ENCODE measurements at regions not wholly inside any gene's neighbourhood (a gene's known extent, or its start where the extent isn't known, plus 50 kb on each side); places are given as distances from the start of the nearest gene placed in this dataset.
"Not testable (repeated sequence)": the region's sequence is repeated elsewhere in the genome, so short reads cannot be mapped to it uniquely, and the experiment has no call there.

- H3K36me3 Mint-ChIP-seq = no peaks in the 10 kb centered on the region
- H3K27ac Mint-ChIP-seq = peak overlapping the region; percentile 55
- H3K27me3 Mint-ChIP-seq = no peaks in the 10 kb centered on the region
- no peak for DNase-seq (ENCODE audit: low spot score in 2 of 2)
- ATAC-seq (ENCODE audit: low read depth) = no peak
- no peaks in the 10 kb centered on the region for H3K9me3 Mint-ChIP-seq
- no peak overlapping the region for H3K4me3 Mint-ChIP-seq
- H3K4me1 Mint-ChIP-seq = peaks cover 3% of the 10 kb centered on the region
Observed at GRCh38 chr7:13115855-13116254, 428.4 kb downstream of the ARL4A start.

DNA sequence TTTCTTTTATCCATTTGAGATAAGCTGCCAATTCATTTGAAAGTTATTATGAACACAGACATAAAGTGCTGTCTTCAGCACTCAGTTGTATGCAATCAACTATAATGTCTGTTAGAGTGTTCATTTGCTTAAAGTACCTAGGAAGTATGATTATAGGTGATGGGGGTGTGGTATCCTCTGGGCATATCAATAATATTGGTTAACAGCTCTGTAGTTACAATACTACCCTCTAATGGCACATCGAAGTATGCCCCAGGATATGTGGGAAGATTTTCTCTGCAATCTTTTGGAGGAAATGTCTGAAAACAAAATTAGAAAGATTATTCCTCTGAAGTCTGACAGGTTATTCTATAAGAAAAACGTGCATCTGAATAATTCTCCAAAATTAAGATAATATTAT lies 429.7 kb downstream of the ARL4A start:
- H3K27ac Mint-ChIP-seq = no peak overlapping the region

DNA sequence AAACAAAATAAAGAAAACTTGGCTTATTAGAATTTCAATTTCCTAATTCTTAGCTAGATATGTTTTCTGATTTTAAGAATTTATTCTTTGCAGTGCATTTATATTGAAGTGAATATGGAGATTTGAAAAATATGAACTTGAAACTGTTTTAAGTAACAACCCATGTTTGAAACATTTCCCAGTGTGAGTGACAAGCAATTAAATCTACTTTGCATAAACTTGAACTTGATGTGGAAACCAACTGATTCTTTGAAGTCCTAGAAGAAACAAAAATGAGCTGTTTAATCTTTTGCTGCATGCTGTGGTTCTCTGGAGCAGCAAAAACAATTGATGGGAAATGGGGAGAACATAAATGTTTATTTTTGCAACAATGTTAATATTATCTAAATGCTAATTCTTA lies 430.2 kb downstream of the ARL4A start:
- Mint-ChIP-seq H3K9me3 (peaks cover 2% of the 10 kb centered on the region), H3K4me3 (no peak overlapping the region), H3K4me1 (peaks cover 3% of the 10 kb centered on the region), H3K27ac (no peak overlapping the region), H3K36me3 (no peaks in the 10 kb centered on the region), H3K27me3 (no peaks in the 10 kb centered on the region)
- DNase-seq (ENCODE audit: low spot score in 2 of 2) = no peak
- no peak for ATAC-seq (ENCODE audit: low read depth)

More for the DNA sequence above, 429.7 kb downstream of the ARL4A start:
- Mint-ChIP-seq H3K4me3 (no peak overlapping the region), H3K9me3 (no peaks in the 10 kb centered on the region), H3K36me3 (no peaks in the 10 kb centered on the region), H3K4me1 (peaks cover 3% of the 10 kb centered on the region), H3K27me3 (no peaks in the 10 kb centered on the region)
- no peak for DNase-seq (ENCODE audit: low spot score in 2 of 2)
- ATAC-seq (ENCODE audit: low read depth) = peak; percentile 45

DNA sequence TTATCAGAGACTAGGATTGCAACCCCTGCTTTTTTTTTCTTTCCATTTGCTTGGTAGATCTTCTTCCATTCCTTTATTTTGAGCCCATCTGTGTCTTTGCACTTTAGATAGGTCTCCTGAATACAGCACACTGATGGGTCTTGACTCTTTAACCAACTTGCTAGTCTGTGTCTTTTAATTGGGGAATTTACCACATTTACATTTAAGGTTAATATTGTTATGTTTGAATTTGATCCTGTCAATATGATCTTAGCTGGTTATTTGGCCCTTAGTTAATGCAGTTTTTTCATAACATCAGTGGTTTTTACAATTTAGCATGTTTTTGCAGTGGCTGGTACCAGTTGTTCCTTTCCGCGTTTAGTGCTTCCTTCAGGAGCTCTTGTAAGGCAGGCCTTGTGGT lies 437.2 kb downstream of the ARL4A start:
- ATAC-seq (ENCODE audit: low read depth); H3K27me3 Mint-ChIP-seq; H3K27ac Mint-ChIP-seq; H3K4me3 Mint-ChIP-seq; DNase-seq (ENCODE audit: low spot score in 2 of 2); H3K36me3 Mint-ChIP-seq; H3K4me1 Mint-ChIP-seq: not testable (repeated sequence)
- H3K9me3 Mint-ChIP-seq = peaks cover 13% of the 10 kb centered on the region

DNA sequence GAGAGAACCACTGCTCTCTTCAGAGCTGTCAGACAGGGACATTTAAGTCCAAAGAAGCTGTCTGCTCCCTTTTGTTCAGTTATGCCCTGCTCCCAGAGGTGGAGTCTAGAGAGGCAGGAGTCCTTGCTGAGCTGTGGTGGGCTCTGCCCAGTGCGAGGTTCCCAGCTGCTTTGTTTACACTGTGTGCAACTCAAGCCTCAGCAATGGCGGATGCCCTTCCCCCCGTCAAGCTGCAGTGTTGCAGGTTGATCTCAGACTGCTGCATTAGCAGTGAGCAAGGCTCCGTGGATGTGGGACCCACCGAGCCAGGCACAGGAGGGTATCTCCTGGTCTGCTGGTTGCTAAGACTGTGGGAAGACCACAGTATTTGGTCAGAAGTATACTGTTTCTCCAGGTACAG lies 438.9 kb downstream of the ARL4A start:
- ATAC-seq (ENCODE audit: low read depth) = no peak
- Mint-ChIP-seq H3K4me3 (no peak overlapping the region), H3K9me3 (peaks cover 13% of the 10 kb centered on the region), H3K27me3 (peaks cover 10% of the 10 kb centered on the region), H3K36me3 (peaks cover 4% of the 10 kb centered on the region), H3K27ac (no peak overlapping the region), H3K4me1 (no peaks in the 10 kb centered on the region)
- DNase-seq (ENCODE audit: low spot score in 2 of 2) = no peak

DNA sequence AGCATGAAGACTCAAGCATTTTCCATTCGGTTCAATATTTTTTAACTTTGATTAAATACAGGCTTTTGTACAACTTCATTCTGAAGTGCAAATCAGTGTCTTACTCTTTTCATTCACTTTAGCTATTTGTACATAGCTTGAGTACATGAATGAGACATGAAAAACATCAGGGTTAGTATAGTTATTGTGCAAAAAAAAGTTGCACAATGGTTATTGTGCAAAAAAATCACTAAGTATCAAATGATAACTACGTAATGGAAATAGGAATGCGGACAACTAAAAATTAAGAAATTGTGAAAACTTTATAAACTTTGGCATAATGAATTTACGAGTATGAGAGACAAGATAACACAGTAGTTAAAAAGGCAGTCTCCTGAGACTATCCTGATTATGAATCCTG lies 442.9 kb downstream of the ARL4A start:
- Mint-ChIP-seq H3K4me3 (no peak overlapping the region), H3K27ac (no peak overlapping the region), H3K4me1 (no peaks in the 10 kb centered on the region), H3K9me3 (peaks cover 4% of the 10 kb centered on the region), H3K27me3 (peaks cover 9% of the 10 kb centered on the region), H3K36me3 (peaks cover 2% of the 10 kb centered on the region)
- ATAC-seq (ENCODE audit: low read depth) (no peak), DNase-seq (ENCODE audit: low spot score in 2 of 2) (no peak)

- not testable (repeated sequence) for DNase-seq (ENCODE audit: low spot score in 2 of 2); H3K27ac Mint-ChIP-seq; H3K4me3 Mint-ChIP-seq; ATAC-seq (ENCODE audit: low read depth); H3K36me3 Mint-ChIP-seq; H3K27me3 Mint-ChIP-seq; H3K4me1 Mint-ChIP-seq; H3K9me3 Mint-ChIP-seq
Observed at GRCh38 chr7:13130906-13131305, 443.5 kb downstream of the ARL4A start.

DNA sequence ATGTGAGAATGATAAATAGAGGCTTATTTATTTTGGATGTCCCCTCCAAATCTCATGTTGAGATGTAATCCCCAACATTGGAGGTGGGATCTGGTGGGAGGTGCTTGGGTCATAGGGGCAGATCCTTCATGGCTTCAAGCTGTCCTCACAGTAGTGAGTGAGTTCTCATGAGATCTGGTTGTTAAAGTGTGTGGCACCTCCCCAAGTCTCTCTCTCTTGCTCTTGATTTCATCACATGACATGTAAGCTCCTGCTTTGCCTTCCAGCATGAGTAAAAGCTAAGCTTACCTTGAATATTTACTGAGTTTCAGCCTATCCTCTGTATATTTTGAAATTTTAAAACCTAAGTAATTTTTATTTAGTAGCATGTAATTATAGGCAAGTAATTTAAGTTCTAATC lies 444.9 kb downstream of the ARL4A start:
- Mint-ChIP-seq H3K4me1 (no peaks in the 10 kb centered on the region), H3K27ac (no peak overlapping the region)
- no peak for ATAC-seq (ENCODE audit: low read depth)

GRCh38 chr7:13136345-13136744 lies 448.9 kb downstream of the ARL4A start:
- H3K27ac Mint-ChIP-seq; H3K36me3 Mint-ChIP-seq; H3K4me3 Mint-ChIP-seq; H3K27me3 Mint-ChIP-seq; H3K4me1 Mint-ChIP-seq; ATAC-seq (ENCODE audit: low read depth); H3K9me3 Mint-ChIP-seq; DNase-seq (ENCODE audit: low spot score in 2 of 2): not testable (repeated sequence)

More for the DNA sequence above, 444.9 kb downstream of the ARL4A start:
- Mint-ChIP-seq H3K4me3 (no peak overlapping the region), H3K36me3 (no peaks in the 10 kb centered on the region), H3K27me3 (peaks cover 8% of the 10 kb centered on the region), H3K9me3 (no peaks in the 10 kb centered on the region)
- no peak for DNase-seq (ENCODE audit: low spot score in 2 of 2)

- DNase-seq (ENCODE audit: low spot score in 2 of 2) = no peak
- Mint-ChIP-seq H3K4me3 (no peak overlapping the region), H3K9me3 (peaks cover 1% of the 10 kb centered on the region), H3K27ac (no peak overlapping the region), H3K36me3 (no peaks in the 10 kb centered on the region), H3K27me3 (peaks cover 1% of the 10 kb centered on the region), H3K4me1 (no peaks in the 10 kb centered on the region)
- no peak for ATAC-seq (ENCODE audit: low read depth)
Observed at GRCh38 chr7:13139436-13139835, 452.0 kb downstream of the ARL4A start.

DNA sequence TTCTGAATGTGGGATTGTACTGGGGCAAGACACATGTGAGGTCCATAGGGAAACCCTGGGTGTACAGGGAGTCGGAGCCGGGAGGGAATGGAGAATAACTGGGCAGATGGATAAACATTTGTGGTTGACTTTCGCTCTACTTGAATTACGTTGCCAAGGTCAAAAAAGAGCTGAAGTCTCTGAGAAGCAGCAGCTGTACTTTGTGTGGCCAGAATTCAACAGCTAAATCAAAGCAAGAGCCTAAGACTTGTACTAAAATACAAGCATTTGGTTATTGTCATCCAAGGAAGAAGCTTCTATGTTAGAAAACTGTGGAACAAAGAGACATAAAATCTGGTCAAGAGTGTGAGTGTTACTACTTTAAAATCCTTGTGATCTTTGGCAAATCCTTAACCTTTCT lies 457.2 kb downstream of the ARL4A start:
- Mint-ChIP-seq H3K4me1 (no peaks in the 10 kb centered on the region), H3K9me3 (no peaks in the 10 kb centered on the region)

DNA sequence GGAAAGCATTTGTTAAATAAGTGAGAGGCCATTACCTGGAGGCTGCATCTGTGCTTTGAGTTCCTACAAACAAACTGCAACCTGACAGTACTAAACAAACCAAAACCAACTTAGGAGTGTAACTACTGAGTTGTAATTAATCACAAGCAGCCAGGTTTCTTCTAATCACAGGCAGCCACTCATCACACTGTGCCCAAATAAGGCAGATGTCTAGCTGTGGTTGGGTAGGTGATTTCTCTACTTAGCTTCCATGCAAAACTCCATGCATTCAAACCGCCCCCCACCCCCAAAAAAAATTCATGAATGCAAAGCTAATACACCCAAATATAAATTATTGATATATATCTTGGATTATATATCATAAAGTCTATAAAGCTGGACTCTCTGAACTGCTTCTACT lies 461.1 kb downstream of the ARL4A start:
- no peaks in the 10 kb centered on the region for H3K27me3 Mint-ChIP-seq
- H3K4me3 Mint-ChIP-seq = no peak overlapping the region
- H3K4me1 Mint-ChIP-seq = no peaks in the 10 kb centered on the region
- ATAC-seq (ENCODE audit: low read depth) = no peak
- H3K36me3 Mint-ChIP-seq = no peaks in the 10 kb centered on the region
- no peak for DNase-seq (ENCODE audit: low spot score in 2 of 2)
- no peaks in the 10 kb centered on the region for H3K9me3 Mint-ChIP-seq
- H3K27ac Mint-ChIP-seq = no peak overlapping the region

More for the DNA sequence above, 457.2 kb downstream of the ARL4A start:
- Mint-ChIP-seq H3K4me3 (no peak overlapping the region), H3K27ac (no peak overlapping the region), H3K36me3 (no peaks in the 10 kb centered on the region), H3K27me3 (peaks cover 1% of the 10 kb centered on the region)
- no peak for DNase-seq (ENCODE audit: low spot score in 2 of 2)
- no peak for ATAC-seq (ENCODE audit: low read depth)

GRCh38 chr7:13151978-13152377 lies 464.5 kb downstream of the ARL4A start:
- Mint-ChIP-seq H3K4me1 (no peaks in the 10 kb centered on the region), H3K27me3 (no peaks in the 10 kb centered on the region), H3K4me3 (no peak overlapping the region), H3K9me3 (no peaks in the 10 kb centered on the region), H3K27ac (no peak overlapping the region), H3K36me3 (no peaks in the 10 kb centered on the region)
- ATAC-seq (ENCODE audit: low read depth) (no peak), DNase-seq (ENCODE audit: low spot score in 2 of 2) (no peak)

DNA sequence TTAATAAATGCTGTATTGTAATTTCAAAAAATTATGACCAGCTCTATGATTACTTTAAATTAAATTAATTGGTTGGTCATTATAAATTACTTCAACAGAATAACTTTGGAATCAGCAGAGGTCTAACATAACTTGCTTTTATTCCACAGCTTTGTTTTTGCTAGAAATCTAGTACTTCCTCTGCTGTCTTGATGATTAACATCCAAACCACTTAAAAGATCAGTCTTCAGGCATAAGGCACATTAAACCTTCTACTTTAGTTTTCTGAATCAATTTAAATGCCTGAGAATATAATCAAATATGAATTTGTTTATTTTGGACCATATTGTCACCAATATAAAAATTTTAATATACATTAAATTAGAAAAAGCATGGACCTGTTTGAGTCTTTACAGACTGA lies 465.3 kb downstream of the ARL4A start:
- Mint-ChIP-seq H3K36me3 (no peaks in the 10 kb centered on the region), H3K27ac (no peak overlapping the region), H3K27me3 (no peaks in the 10 kb centered on the region), H3K4me3 (no peak overlapping the region), H3K9me3 (no peaks in the 10 kb centered on the region), H3K4me1 (no peaks in the 10 kb centered on the region)
- DNase-seq (ENCODE audit: low spot score in 2 of 2) (no peak), ATAC-seq (ENCODE audit: low read depth) (no peak)

DNA sequence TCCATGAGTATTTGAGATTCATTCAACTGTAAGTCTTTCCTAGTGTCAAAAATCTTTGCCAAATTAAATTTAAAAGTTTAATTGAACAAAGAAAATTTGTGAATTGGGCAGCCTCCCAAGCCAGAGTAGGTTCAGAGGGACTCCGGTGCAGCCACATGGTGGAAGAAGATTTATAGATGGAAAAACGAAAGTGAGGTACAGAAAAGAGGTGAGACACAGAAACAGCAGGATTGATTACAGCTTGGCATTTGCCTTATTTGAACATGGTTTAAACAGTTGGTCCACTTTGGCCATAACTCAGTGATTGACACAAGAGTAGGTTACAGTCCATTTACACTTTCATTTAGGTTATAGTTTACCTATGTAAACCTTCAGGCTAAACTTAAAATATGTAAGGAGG lies 465.8 kb downstream of the ARL4A start:
- no peak for ATAC-seq (ENCODE audit: low read depth)
- Mint-ChIP-seq H3K27ac (no peak overlapping the region), H3K4me1 (no peaks in the 10 kb centered on the region), H3K4me3 (no peak overlapping the region), H3K36me3 (no peaks in the 10 kb centered on the region), H3K27me3 (no peaks in the 10 kb centered on the region), H3K9me3 (no peaks in the 10 kb centered on the region)
- DNase-seq (ENCODE audit: low spot score in 2 of 2) = no peak

- Mint-ChIP-seq H3K4me3 (no peak overlapping the region), H3K36me3 (no peaks in the 10 kb centered on the region), H3K9me3 (no peaks in the 10 kb centered on the region), H3K27ac (no peak overlapping the region), H3K27me3 (no peaks in the 10 kb centered on the region), H3K4me1 (no peaks in the 10 kb centered on the region)
- DNase-seq (ENCODE audit: low spot score in 2 of 2) = no peak
- no peak for ATAC-seq (ENCODE audit: low read depth)
Observed at GRCh38 chr7:13153742-13154141, 466.3 kb downstream of the ARL4A start.

Data from memory B cell (primary cell).